ENCODE measurements at regions not wholly inside any gene's neighbourhood (a gene's known extent, or its start where the extent isn't known, plus 50 kb on each side); places are given as distances from the start of the nearest gene placed in this dataset.

DNA sequence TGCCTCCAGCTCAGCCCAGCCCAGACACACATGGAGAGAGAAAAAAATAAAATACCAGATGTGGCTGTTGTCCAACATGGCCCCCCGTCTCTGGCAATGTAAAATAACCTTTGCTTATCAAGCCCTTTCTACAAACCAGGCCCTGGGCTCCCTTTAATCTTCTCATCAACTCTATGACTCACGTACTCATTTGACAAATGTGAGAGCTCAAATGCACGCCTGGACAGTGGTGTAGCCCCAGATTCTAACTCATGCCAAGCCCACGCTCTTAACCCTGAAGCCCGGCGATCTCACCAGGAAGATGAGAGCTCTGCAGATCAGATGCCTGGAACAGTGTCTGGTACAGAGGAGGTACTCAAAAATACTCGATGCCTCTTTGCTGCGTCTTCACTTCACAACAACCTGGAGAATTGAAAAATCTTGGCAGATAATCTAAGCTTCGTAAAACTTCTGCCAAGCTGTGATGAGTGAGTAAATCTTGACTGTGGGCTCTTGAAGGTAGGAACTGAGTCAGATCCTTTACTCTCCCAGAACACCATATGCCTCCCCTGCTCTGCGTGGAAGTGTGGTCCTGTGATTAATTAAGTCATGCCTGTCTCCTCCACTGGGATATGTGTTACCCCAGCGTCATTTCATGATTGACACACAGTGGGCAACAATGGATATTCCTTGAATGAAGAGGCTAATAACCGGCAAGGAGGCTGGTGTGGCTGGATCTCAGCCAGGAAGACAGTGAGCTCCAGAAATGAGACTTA is 102.0 kb upstream of the FSTL4 start:
- Mint-ChIP-seq H3K36me3 (ENCODE audit: low read depth) (no peaks in the 10 kb centered on the region), H3K27ac (no peak overlapping the region), H3K9me3 (no peaks in the 10 kb centered on the region), H3K4me3 (no peak overlapping the region), H3K27me3 (ENCODE audit: low read depth, poor library complexity) (peaks cover 25% of the 10 kb centered on the region), H3K4me1 (peaks cover 9% of the 10 kb centered on the region)
- TF ChIP-seq, protein P1, sequence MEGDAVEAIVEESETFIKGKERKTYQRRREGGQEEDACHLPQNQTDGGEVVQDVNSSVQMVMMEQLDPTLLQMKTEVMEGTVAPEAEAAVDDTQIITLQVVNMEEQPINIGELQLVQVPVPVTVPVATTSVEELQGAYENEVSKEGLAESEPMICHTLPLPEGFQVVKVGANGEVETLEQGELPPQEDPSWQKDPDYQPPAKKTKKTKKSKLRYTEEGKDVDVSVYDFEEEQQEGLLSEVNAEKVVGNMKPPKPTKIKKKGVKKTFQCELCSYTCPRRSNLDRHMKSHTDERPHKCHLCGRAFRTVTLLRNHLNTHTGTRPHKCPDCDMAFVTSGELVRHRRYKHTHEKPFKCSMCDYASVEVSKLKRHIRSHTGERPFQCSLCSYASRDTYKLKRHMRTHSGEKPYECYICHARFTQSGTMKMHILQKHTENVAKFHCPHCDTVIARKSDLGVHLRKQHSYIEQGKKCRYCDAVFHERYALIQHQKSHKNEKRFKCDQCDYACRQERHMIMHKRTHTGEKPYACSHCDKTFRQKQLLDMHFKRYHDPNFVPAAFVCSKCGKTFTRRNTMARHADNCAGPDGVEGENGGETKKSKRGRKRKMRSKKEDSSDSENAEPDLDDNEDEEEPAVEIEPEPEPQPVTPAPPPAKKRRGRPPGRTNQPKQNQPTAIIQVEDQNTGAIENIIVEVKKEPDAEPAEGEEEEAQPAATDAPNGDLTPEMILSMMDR (IDR thresholded peaks at IDR 0.05): no peak
- no peak for DNase-seq

DNA sequence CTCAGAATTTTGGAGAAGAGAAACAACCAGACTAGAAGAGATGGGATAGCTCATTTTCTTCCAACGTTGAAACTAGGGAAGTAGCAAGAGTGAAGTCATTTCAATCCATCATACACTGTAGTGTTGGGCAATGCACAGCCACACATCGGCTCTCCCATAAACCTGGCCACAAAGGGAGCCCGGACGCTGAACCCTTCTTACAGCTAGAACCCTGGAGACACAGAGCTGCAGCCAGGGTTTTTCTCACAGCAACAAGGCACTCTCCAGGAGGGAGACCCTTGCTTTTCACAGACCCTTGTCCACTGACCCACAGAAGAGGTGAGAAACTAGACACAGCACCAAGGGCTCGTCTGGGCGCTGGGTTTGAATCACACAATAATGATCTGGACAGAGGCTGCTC is 101.4 kb upstream of the FSTL4 start:
- peaks cover 14% of the 10 kb centered on the region for H3K4me1 Mint-ChIP-seq
- H3K36me3 Mint-ChIP-seq (ENCODE audit: low read depth): no peaks in the 10 kb centered on the region
- TF ChIP-seq, protein P1 (IDR thresholded peaks at IDR 0.05): no peak
- H3K27ac Mint-ChIP-seq: no peak overlapping the region
- H3K9me3 Mint-ChIP-seq: no peaks in the 10 kb centered on the region
- DNase-seq: no peak
- H3K4me3 Mint-ChIP-seq: no peak overlapping the region
- H3K27me3 Mint-ChIP-seq (ENCODE audit: low read depth, poor library complexity): peaks cover 27% of the 10 kb centered on the region

DNA sequence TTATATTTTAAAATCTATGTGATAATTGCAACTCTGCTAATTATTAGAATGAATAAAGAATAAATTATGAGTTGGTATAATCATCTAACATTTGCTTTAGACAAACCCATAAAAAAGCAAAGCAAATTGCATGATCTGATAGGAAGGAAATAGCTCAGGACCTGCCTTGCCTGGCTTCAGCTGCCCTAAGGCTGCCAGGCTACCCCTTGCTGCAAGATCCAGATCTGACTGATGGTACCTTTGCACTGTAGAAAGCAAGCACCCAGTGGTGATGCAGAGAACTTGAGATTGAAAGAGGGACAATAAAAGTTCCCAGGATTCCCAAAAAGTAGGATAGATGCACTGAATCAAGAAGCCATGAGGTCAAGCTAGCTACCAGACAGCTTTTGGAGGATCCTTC is 100.9 kb upstream of the FSTL4 start:
- no peak overlapping the region for H3K4me3 Mint-ChIP-seq
- H3K4me1 Mint-ChIP-seq: peaks cover 19% of the 10 kb centered on the region
- H3K27ac Mint-ChIP-seq: no peak overlapping the region
- H3K9me3 Mint-ChIP-seq: no peaks in the 10 kb centered on the region
- TF ChIP-seq, protein P1 (IDR thresholded peaks at IDR 0.05): no peak
- peaks cover 30% of the 10 kb centered on the region for H3K27me3 Mint-ChIP-seq (ENCODE audit: low read depth, poor library complexity)
- no peaks in the 10 kb centered on the region for H3K36me3 Mint-ChIP-seq (ENCODE audit: low read depth)
- DNase-seq: no peak

DNA sequence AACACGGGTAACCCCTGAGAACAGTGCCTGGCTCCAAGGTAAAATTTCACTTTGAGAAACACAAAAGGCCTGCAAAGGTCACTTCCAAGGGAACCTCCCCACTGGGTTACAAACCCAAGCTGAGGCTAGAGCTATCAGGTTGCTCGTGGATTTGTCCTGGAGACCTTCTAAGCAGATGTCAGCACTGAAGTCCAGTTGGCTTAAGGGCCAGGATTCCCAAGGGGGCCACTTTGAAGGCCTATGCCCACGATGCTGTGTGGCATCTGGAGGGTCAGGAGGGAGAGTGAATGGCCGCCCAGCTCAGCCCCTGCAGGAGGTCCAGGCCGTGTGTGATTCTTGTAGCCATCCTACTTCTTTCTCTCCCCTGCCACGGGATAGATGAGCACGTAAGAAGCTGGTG is 100.2 kb upstream of the FSTL4 start:
- TF ChIP-seq, protein P1 (IDR thresholded peaks at IDR 0.05): no peak
- H3K9me3 Mint-ChIP-seq: no peaks in the 10 kb centered on the region
- no peaks in the 10 kb centered on the region for H3K36me3 Mint-ChIP-seq (ENCODE audit: low read depth)
- peaks cover 26% of the 10 kb centered on the region for H3K27me3 Mint-ChIP-seq (ENCODE audit: low read depth, poor library complexity)
- no peak overlapping the region for H3K4me3 Mint-ChIP-seq
- H3K27ac Mint-ChIP-seq: no peak overlapping the region
- DNase-seq: no peak
- H3K4me1 Mint-ChIP-seq: peaks cover 21% of the 10 kb centered on the region

DNA sequence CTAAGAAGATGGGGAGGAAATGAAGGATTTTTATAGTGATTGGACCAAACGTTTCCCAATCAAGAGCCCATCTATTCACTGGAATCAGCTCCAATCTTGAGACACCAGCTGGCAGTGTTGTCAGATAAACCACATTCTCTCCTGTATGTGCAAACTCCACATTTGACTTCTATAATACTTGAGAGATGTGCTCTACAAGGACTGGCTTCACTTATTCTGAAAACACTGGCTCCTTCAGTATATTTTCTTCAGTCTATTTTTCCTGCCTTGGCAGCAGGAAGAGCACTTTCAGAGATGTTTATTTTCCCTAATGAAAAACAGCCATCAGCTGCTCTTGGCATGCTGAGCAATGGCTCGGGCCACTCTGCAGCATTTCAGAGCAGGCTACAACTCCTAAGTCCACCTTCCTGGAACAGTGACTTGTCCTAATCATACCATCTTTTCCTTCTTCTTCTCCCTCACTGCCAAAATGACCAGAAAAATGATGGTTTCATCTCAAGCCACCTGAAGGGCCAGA is 96.9 kb upstream of the FSTL4 start:
- Mint-ChIP-seq H3K27ac (no peak overlapping the region), H3K4me3 (no peak overlapping the region), H3K36me3 (ENCODE audit: low read depth) (no peaks in the 10 kb centered on the region), H3K9me3 (no peaks in the 10 kb centered on the region), H3K27me3 (ENCODE audit: low read depth, poor library complexity) (peaks cover 31% of the 10 kb centered on the region), H3K4me1 (peaks cover 21% of the 10 kb centered on the region)
- TF ChIP-seq, protein P1 (IDR thresholded peaks at IDR 0.05): no peak
- no peak for DNase-seq

DNA sequence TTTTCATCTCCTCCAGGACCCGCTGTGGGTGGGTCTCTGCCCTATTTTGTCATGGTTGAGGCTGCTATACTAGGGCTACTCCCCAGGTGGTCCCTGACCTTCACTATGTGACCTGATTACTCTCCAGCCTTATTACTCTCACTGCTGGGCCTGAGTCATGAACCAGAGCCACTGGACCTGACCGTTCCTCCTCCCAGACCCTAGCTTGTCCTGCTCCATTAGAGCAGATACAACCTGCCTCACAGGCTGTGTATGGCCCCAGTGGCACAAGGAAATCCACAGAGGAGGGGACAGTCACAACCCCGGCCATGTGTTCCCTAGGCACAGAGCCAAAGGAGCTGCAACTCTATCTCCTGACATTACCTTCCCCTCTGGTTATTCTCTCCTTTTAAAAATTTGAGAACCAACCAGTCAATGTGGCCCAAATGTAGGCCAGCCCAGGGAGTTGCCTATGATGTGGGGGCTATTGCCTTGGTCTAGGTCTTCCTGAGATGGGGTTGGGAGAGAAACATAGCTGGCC is 96.0 kb upstream of the FSTL4 start:
- DNase-seq: peak; percentile 12
- peaks cover 21% of the 10 kb centered on the region for H3K4me1 Mint-ChIP-seq
- H3K27me3 Mint-ChIP-seq (ENCODE audit: low read depth, poor library complexity): peaks cover 28% of the 10 kb centered on the region
- H3K27ac Mint-ChIP-seq: peak overlapping the region; percentile 48
- peak overlapping the region; percentile 11 for H3K4me3 Mint-ChIP-seq
- TF ChIP-seq, protein P1 (IDR thresholded peaks at IDR 0.05): no peak
- H3K36me3 Mint-ChIP-seq (ENCODE audit: low read depth): no peaks in the 10 kb centered on the region
- no peaks in the 10 kb centered on the region for H3K9me3 Mint-ChIP-seq

Data from nephron progenitor cell (in vitro differentiated cells).